ENCODE measurements at regions not wholly inside any gene's neighbourhood (a gene's known extent, or its start where the extent isn't known, plus 50 kb on each side); places are given as distances from the start of the nearest gene placed in this dataset.

DNA sequence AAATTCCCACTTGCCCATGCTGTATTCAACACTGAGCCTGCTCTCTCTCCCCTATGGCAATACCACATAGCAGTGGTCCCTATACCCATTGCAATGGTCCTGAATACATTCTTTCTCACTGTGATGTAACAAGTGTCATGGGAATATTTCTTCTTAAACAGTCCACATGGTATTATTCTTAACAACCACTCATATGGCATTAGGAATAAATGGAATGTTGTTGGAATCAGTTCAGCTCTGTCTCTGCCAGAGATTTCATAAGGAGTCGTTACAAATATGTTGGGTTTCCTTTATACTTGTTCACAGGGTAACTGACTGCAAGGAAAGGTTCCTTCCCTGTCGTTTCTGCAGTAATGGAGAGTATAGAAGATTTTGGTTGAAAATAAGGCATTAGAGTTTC is 128.3 kb upstream of the SPATA13 start:
- no peak for TF ChIP-seq CTCF (IDR thresholded peaks at IDR 0.05; ENCODE audit: insufficient read depth, low read depth, low read length)
- TF ChIP-seq EZH2 (IDR thresholded peaks at IDR 0.05; ENCODE audit: insufficient read depth, low read length) = no peak

Measured in astrocyte (in vitro differentiated cells and primary cell).